Peyer's patch (tissue), 4 donors: ENCODE measurements at regions not wholly inside any gene's neighbourhood (a gene's known extent, or its start where the extent isn't known, plus 50 kb on each side); places are given as distances from the start of the nearest gene placed in this dataset.

ENCODE experiments used
- POLR2A ChIP-seq, 2 donors: fragments of 450-650 bp; IDR thresholded peaks; one replicate each; pipeline ENCODE4 v1.5.1; 2017; ENCODE audit warnings: antibody characterized with exemption in 2 of 2, mild to moderate bottlenecking in 2 of 2, moderate library complexity in 2 of 2
- TF ChIP-seq, protein P1 (sequence below), 6 experiments: fragments of 450-650 bp in 4 of 6; fragments of 200-600 bp in 2 of 6; sonication (generic) in 1 of 6; IDR thresholded peaks; one replicate each; pipeline ENCODE4 v1.5.1; 2017 to 2019; ENCODE audit warnings: antibody characterized with exemption in 6 of 6, mild to moderate bottlenecking in 3 of 6, moderate library complexity in 1 of 6

DNA sequence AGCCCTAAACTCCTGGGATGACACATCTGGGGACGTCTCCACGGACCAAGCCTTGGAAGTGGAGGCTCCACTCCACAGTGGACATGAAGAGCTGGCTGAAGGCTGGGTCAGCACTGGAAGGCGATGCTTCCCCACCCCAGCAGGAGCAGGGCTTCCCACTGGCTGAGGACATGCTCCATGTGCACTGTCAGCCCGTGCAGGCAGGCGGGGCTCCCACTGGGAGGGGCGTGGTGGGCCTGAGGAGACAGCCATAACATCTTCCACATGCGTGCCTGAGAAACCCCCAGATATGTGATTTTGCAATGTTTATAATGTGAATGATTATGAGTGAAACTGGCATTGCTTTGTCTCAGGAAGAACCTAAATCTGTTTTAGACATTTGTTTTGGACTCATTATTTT, 231.3 kb downstream of the KLF13 start:
- TF ChIP-seq POLR2A (IDR thresholded peaks at IDR 0.05): no peak
- TF ChIP-seq, protein P1, sequence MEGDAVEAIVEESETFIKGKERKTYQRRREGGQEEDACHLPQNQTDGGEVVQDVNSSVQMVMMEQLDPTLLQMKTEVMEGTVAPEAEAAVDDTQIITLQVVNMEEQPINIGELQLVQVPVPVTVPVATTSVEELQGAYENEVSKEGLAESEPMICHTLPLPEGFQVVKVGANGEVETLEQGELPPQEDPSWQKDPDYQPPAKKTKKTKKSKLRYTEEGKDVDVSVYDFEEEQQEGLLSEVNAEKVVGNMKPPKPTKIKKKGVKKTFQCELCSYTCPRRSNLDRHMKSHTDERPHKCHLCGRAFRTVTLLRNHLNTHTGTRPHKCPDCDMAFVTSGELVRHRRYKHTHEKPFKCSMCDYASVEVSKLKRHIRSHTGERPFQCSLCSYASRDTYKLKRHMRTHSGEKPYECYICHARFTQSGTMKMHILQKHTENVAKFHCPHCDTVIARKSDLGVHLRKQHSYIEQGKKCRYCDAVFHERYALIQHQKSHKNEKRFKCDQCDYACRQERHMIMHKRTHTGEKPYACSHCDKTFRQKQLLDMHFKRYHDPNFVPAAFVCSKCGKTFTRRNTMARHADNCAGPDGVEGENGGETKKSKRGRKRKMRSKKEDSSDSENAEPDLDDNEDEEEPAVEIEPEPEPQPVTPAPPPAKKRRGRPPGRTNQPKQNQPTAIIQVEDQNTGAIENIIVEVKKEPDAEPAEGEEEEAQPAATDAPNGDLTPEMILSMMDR (IDR thresholded peaks at IDR 0.05): no peak
